H1 (cell line): ENCODE measurements at regions not wholly inside any gene's neighbourhood (a gene's known extent, or its start where the extent isn't known, plus 50 kb on each side); places are given as distances from the start of the nearest gene placed in this dataset.
A peak's percentile ranks its signal among the peaks of the same experiment; 100 is the strongest.

ENCODE experiments used
- CTCF ChIA-PET: fragments of 300-600 bp; sonication (Branson Sonifier 250); formaldehyde crosslinking; loops from one replicate; lab custom pipeline; 2021; ENCODE audit not compliant: partially characterized antibody; lab: Charles Lee
- POLR2A ChIA-PET: fragments of 300-600 bp; sonication (Branson Sonifier 250); formaldehyde crosslinking; loops from one replicate; lab custom pipeline; 2021; ENCODE audit warnings: inconsistent platforms; ENCODE audit not compliant: partially characterized antibody; lab: Charles Lee
- DNase-seq, 2 experiments: peaks; one replicate each; pipeline versions ENCODE4 v3.0.0 to v3.0.0-alpha.2; 2010 to 2022; ENCODE audit warnings: low spot score in 2 of 2, low read depth in 1 of 2, mixed read lengths in 1 of 2
- FAIRE-seq: peaks from 2 replicates; lab custom pipeline; 2011; peaks lifted over from hg19 to GRCh38; lab: Jason Lieb, UNC
- H2AFZ ChIP-seq: 2 replicates; pipeline ENCODE4 v1.8.1; 2012; ENCODE audit warnings: low read length, inconsistent platforms
- H2AK5ac ChIP-seq: 2 replicates; pipeline ENCODE4 v1.6.1; 2013; ENCODE audit warnings: low read depth, low read length
- H2BK120ac ChIP-seq: replicated peaks from 2 replicates; pipeline ENCODE3; 2013; ENCODE audit warnings: low read depth, low read length, inconsistent platforms
- H2BK12ac ChIP-seq: 2 replicates; pipeline ENCODE4 v1.6.1; 2013; ENCODE audit warnings: low read depth, low read length
- H2BK15ac ChIP-seq: 2 replicates; pipeline ENCODE4 v1.6.1; 2013; ENCODE audit warnings: low read length
- H2BK20ac ChIP-seq: 2 replicates; pipeline ENCODE4 v1.6.1; 2013; ENCODE audit warnings: low read length
- H2BK5ac ChIP-seq: 2 replicates; pipeline ENCODE4 v1.6.1; 2013; ENCODE audit warnings: low read depth, low read length
- H3K14ac ChIP-seq: 2 replicates; pipeline ENCODE4 v1.6.1; 2013; ENCODE audit warnings: inconsistent platforms; ENCODE audit not compliant: insufficient read length
- H3K18ac ChIP-seq: 2 replicates; pipeline ENCODE4 v1.6.1; 2013; ENCODE audit warnings: low read length; ENCODE audit errors: extremely low read depth
- H3K23ac ChIP-seq: 2 replicates; pipeline ENCODE4 v1.6.1; 2013; ENCODE audit warnings: inconsistent platforms; ENCODE audit not compliant: insufficient read length
- H3K23me2 ChIP-seq: 2 replicates; pipeline ENCODE4 v1.6.1; 2013; ENCODE audit warnings: low read depth, low read length
- H3K27ac ChIP-seq: 2 replicates; pipeline ENCODE4 v1.6.1; 2011; ENCODE audit warnings: low read depth, low read length, inconsistent platforms
- H3K27me3 ChIP-seq, 4 experiments: replicated peaks in 1 of 4; 1 replicate in 1 of 4; 2 replicates in 3 of 4; pipeline versions ENCODE4 v1.6.1 to v1.8.1; 2011 to 2013; ENCODE audit warnings: low read length in 3 of 4, mild to moderate bottlenecking in 3 of 4, inconsistent platforms in 2 of 4, mixed read lengths in 2 of 4, moderate library complexity in 1 of 4; ENCODE audit not compliant: control insufficient read depth in 3 of 4, insufficient read depth in 3 of 4; ENCODE audit errors: extremely low read depth in 1 of 4
- H3K36me3 ChIP-seq, 4 experiments: 2 replicates each; pipeline versions ENCODE4 v1.6.1 to v1.8.1; 2011 to 2013; ENCODE audit warnings: mild to moderate bottlenecking in 4 of 4, low read length in 3 of 4, moderate library complexity in 2 of 4, control low read depth in 1 of 4, inconsistent platforms in 1 of 4; ENCODE audit not compliant: insufficient read depth in 4 of 4, control insufficient read depth in 2 of 4
- H3K4ac ChIP-seq: replicated peaks from 2 replicates; pipeline ENCODE3; 2013; ENCODE audit warnings: low read length, low read depth, mixed read lengths, inconsistent platforms; ENCODE audit not compliant: insufficient read length
- H3K4me1 ChIP-seq, 4 experiments: replicated peaks in 1 of 4; 1 replicate in 1 of 4; 2 replicates in 3 of 4; pipeline versions ENCODE4 v1.6.1 to v1.8.1; 2011 to 2013; ENCODE audit warnings: low read length in 3 of 4, inconsistent platforms in 2 of 4, mixed read lengths in 1 of 4; ENCODE audit not compliant: insufficient read depth in 4 of 4, control insufficient read depth in 3 of 4
- H3K4me2 ChIP-seq, 2 experiments: 2 replicates each; pipeline versions ENCODE4 v1.6.1 to v1.8.1; 2011 to 2013; ENCODE audit warnings: low read depth in 2 of 2, low read length in 2 of 2, control low read depth in 1 of 2, inconsistent platforms in 1 of 2, mild to moderate bottlenecking in 1 of 2; ENCODE audit not compliant: insufficient read depth in 1 of 2
- H3K4me3 ChIP-seq, 4 experiments: fragments of 200-600, 300-600 bp in 1 of 4; sonication (generic), shearing (Covaris generic), sonication (Bioruptor Twin) in 1 of 4; 2 replicates each; pipeline versions ENCODE4 v1.5.1 to v1.8.1; 2011 to 2016; ENCODE audit warnings: low read length in 4 of 4, low read depth in 3 of 4, control low read depth in 2 of 4, inconsistent platforms in 2 of 4, mild to moderate bottlenecking in 2 of 4, mixed read lengths in 1 of 4, moderate library complexity in 1 of 4; ENCODE audit not compliant: insufficient read depth in 2 of 4; ENCODE audit errors: extremely low read depth in 1 of 4
- H3K56ac ChIP-seq: replicated peaks from 2 replicates; pipeline ENCODE3; 2013; ENCODE audit warnings: low read depth, mild to moderate bottlenecking, mixed read lengths, low read length, inconsistent platforms; ENCODE audit not compliant: insufficient read length
- H3K79me1 ChIP-seq: 2 replicates; pipeline ENCODE4 v1.6.1; 2013; ENCODE audit warnings: low read depth, low read length, control low read depth
- H3K79me2 ChIP-seq, 2 experiments: 2 replicates each; pipeline versions ENCODE4 v1.6.1 to v1.8.1; 2012 to 2013; ENCODE audit warnings: low read length in 2 of 2, mild to moderate bottlenecking in 2 of 2, inconsistent platforms in 1 of 2; ENCODE audit not compliant: insufficient read depth in 2 of 2, control insufficient read depth in 1 of 2
- H3K9ac ChIP-seq, 4 experiments: replicated peaks in 1 of 4; 1 replicate in 1 of 4; 2 replicates in 3 of 4; pipeline versions ENCODE4 v1.6.1 to v1.8.1; 2011 to 2013; ENCODE audit warnings: low read depth in 3 of 4, low read length in 3 of 4, control low read depth in 2 of 4, mild to moderate bottlenecking in 2 of 4, moderate library complexity in 2 of 4, inconsistent platforms in 1 of 4; ENCODE audit errors: extremely low read depth in 1 of 4
- H3K9me3 ChIP-seq, 2 experiments: 2 replicates each; pipeline versions ENCODE4 v1.6.1 to v1.8.1; 2012 to 2013; ENCODE audit warnings: mild to moderate bottlenecking in 2 of 2, moderate library complexity in 2 of 2, control low read depth in 1 of 2, inconsistent platforms in 1 of 2, low read depth in 1 of 2, low read length in 1 of 2, mixed read lengths in 1 of 2; ENCODE audit not compliant: insufficient read depth in 2 of 2
- H4K20me1 ChIP-seq, 2 experiments: replicated peaks in 1 of 2; 2 replicates each; pipeline versions ENCODE3 to v1.8.1; 2011 to 2013; ENCODE audit warnings: inconsistent platforms in 2 of 2, low read length in 2 of 2, mild to moderate bottlenecking in 1 of 2; ENCODE audit not compliant: insufficient read depth in 2 of 2, control insufficient read depth in 1 of 2
- H4K5ac ChIP-seq: 2 replicates; pipeline ENCODE4 v1.6.1; 2013; ENCODE audit warnings: low read length, low read depth, mixed read lengths, inconsistent platforms; ENCODE audit not compliant: insufficient read length
- H4K8ac ChIP-seq: 2 replicates; pipeline ENCODE4 v1.8.0; 2013; ENCODE audit warnings: mild to moderate bottlenecking, moderate library complexity, low read length, inconsistent platforms; ENCODE audit not compliant: insufficient read depth; ENCODE audit errors: extremely low read depth
- H4K91ac ChIP-seq: replicated peaks from 2 replicates; pipeline ENCODE3; 2013; ENCODE audit warnings: low read length, mixed read lengths, inconsistent platforms; ENCODE audit not compliant: insufficient read length
- CBX8 ChIP-seq: fragments of 300-800, 300-1000 bp; sonication (generic); IDR thresholded peaks from 2 replicates; pipeline ENCODE4 v1.7.1; 2016; ENCODE audit warnings: low read depth, low read length, borderline replicate concordance
- CREB1 ChIP-seq: IDR thresholded peaks from 2 replicates; pipeline ENCODE4 v1.6.1; 2012; ENCODE audit warnings: inconsistent platforms
- JUN ChIP-seq: IDR thresholded peaks from 2 replicates; pipeline ENCODE4 v1.6.1; 2011; ENCODE audit warnings: low read depth, mild to moderate bottlenecking, improper control_type of control experiment, low read length
- KDM5A ChIP-seq: fragments of 200-600 bp; IDR thresholded peaks from 2 replicates; pipeline ENCODE4 v1.7.1; 2012; ENCODE audit warnings: mild to moderate bottlenecking, low read length, inconsistent platforms, mixed read lengths
- POLR2A ChIP-seq, 2 experiments: IDR thresholded peaks; 1 replicate in 1 of 2; 2 replicates in 1 of 2; pipeline ENCODE4 v1.6.1; 2011; ENCODE audit warnings: low read depth in 2 of 2, low read length in 2 of 2, mild to moderate bottlenecking in 2 of 2; ENCODE audit errors: control extremely low read depth in 1 of 2
- POLR2AphosphoS5 ChIP-seq: IDR thresholded peaks from 2 replicates; pipeline ENCODE4 v1.6.1; 2011; ENCODE audit warnings: low read depth, low read length
- SAP30 ChIP-seq: fragments of 300-600 bp; sonication (generic); IDR thresholded peaks from 2 replicates; pipeline ENCODE4 v1.7.1; 2012; ENCODE audit warnings: low read length, moderate library complexity, mild to moderate bottlenecking, inconsistent platforms; ENCODE audit not compliant: insufficient read depth, insufficient replicate concordance
- TAF1 ChIP-seq: IDR thresholded peaks from 2 replicates; pipeline ENCODE4 v1.6.1; 2011; ENCODE audit warnings: mild to moderate bottlenecking, low read depth, low read length
- WGBS, 2 experiments: shearing (Covaris generic) in 1 of 2; methylation state at CpG; one replicate each; pipeline versions ENCODE4 v1.1.6 to v1.1.7; 2013 to 2015; ENCODE audit warnings: low lambda C conversion rate in 2 of 2, mixed read lengths in 2 of 2, inconsistent platforms in 1 of 2, low coverage in 1 of 2, missing lambda C conversion rate in 1 of 2; ENCODE audit not compliant: insufficient replicate concordance in 2 of 2, insufficient coverage in 1 of 2, insufficient read length in 1 of 2; ENCODE audit errors: extremely low coverage in 1 of 2, missing lambda C conversion rate in 1 of 2; 5-methylcytosine and 5-hydroxymethylcytosine counted together

GRCh38 chr4:117328333-117328732 is 243.0 kb upstream of the TRAM1L1 start:
- H3K9ac ChIP-seq: no peak overlapping the region
- H2BK20ac ChIP-seq: no peak overlapping the region
- no peak overlapping the region for H2BK12ac ChIP-seq
- TF ChIP-seq POLR2AphosphoS5 (no peak), SAP30 (no peak), CREB1 (no peak), TAF1 (no peak), POLR2A (IDR thresholded peaks at IDR 0.05; ENCODE audit: control extremely low read depth in 1 of 2, low read depth in 2 of 2, low read length in 2 of 2) (no peak), JUN (no peak), CBX8 (no peak), KDM5A (no peak)
- TF ChIP-seq, all 59 proteins: peak for 0
- Histone ChIP-seq H3K4me3 (no peak overlapping the region), H2BK120ac (no peak overlapping the region), H3K14ac (no peak overlapping the region), H3K27me3 (no peaks in the 10 kb centered on the region), H2AK5ac (no peak overlapping the region), H4K8ac (no peak overlapping the region), H3K36me3 (no peaks in the 10 kb centered on the region), H3K4me2 (no peak overlapping the region), H3K79me2 (no peaks in the 10 kb centered on the region), H3K79me1 (no peaks in the 10 kb centered on the region), H3K56ac (no peak overlapping the region), H4K20me1 (no peaks in the 10 kb centered on the region), H4K91ac (no peak overlapping the region), H3K4me1 (no peaks in the 10 kb centered on the region), H3K23ac (no peak overlapping the region), H3K4ac (no peak overlapping the region), H2BK15ac (no peak overlapping the region), H2AFZ (no peak overlapping the region), H3K23me2 (no peaks in the 10 kb centered on the region), H2BK5ac (no peak overlapping the region), H3K18ac (no peak overlapping the region), H3K27ac (no peak overlapping the region), H4K5ac (no peak overlapping the region), H3K9me3 (no peaks in the 10 kb centered on the region; a peak in 1 of 4 replicates)
- DNase-seq (no peak), FAIRE-seq (peak; percentile 36)
- WGBS, 2 experiments: 81% methylated on average over 2 of the region's 2 CpGs; no CpG with 5 or more reads in 1 of the 2 experiments
- POLR2A ChIA-PET: no interaction called here
- CTCF ChIA-PET: no interaction called here
